HL-60/S4 (cell line): ENCODE measurements at regions not wholly inside any gene's neighbourhood (a gene's known extent, or its start where the extent isn't known, plus 50 kb on each side); places are given as distances from the start of the nearest gene placed in this dataset.

ENCODE experiments used
- in situ Hi-C: fragments of 300-500 bp; cut with MboI; formaldehyde crosslinking; loops from 2 replicates; pipeline ENCODE4 v1.14.3; 2022; ENCODE audit warnings: low sequenced_read_pairs

DNA sequence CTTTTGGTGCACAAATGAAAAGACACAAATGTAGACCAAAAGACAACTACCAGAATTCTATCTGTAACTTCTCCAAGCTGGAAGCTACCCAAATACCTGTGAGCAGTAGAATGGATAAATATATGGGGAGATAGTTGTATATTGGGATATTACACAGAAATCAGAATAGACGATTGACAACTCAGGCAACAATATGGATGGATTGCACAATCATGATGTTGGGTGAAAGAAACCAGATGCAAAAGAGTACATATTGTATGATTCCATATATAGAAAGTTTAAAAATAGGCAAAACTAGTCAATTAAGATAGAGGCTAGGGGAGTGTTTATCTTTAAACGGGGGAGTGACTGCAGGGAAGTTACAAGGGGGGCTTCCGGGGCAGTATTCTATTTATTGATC, 77.5 kb upstream of the NKD1 start:
- in situ Hi-C loops: loop anchor here (10.0 kb wide), 1 partner anchor 64 kb away; no protein-coding TSS in a partner anchor

DNA sequence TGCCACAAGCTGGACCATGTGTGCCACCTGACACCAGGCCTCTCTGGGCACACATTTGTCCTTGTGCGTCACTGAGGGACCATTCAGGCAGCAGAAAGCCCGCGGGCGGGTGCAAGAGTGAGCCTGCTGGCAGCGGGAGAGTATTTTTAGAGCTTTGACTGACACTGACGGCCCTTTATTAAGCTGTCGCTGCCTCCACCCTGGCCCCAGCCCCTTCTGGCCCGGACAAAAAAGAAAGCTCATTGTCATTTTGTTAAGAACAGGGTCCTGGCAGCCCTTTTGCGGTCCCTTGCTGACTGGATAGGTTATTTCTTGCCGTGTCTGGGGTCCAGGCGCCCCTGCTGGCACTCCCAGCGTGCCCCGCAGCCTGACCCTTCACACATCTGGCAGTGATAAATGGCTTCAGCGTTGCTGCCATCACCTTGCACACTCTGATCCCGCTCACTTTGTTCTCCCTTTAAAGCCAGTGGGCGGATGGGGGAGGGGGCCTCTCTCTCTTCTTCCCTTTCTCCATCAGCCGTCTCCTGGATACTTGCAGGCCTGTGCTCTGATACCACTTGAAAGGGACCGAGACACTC, 78.4 kb upstream of the NKD1 start:
- in situ Hi-C loops: loop anchor here (10.0 kb wide), 1 partner anchor 65 kb away; no protein-coding TSS in a partner anchor

DNA sequence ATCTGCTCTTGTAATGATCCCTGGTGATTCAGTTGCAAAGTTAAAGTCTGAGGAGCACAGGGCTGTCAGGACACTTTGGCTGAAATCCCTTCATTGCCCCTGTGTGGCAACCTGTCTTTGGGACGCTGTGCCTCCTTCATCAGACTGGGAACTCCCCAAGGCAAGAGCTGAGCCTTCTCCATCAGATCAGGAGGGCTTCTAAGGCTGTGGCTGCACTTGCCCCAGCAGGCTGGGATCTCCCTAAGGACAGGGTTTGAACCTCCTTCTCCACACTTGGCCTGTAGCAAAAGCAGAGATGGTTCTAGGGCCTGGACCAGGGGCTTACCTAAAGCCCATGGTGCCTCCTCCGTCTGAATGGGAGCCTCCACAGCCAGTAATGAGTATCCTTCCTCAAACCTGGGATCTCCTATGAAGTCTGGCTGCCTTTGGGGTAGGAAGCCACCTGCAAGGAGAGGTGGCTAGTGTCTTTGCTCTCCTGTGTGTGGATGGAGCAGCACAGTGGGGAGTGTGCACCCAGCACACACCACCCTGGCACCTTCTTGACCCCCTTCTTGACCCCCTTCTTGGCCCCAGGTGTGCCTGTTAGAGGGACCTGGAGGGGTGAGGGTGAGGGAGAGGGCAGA, 79.0 kb upstream of the NKD1 start:
- in situ Hi-C loops: no loop called here

DNA sequence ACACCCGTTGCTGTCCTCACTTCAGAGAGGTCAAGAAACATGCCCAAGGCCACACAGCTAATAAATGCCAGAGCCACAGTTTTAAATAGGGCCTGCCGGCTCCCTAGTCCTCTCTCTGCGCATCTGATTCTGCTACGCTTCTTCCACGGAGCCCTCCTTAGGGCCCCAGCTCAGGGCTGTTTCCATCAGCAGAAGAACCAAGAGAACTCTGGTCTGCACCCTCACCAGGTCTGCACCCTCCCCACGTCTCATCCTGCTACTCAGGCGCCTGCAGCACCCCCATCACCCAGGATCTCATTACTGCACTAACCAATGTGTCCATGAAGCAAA, 79.5 kb upstream of the NKD1 start:
- in situ Hi-C loops: no loop called here

DNA sequence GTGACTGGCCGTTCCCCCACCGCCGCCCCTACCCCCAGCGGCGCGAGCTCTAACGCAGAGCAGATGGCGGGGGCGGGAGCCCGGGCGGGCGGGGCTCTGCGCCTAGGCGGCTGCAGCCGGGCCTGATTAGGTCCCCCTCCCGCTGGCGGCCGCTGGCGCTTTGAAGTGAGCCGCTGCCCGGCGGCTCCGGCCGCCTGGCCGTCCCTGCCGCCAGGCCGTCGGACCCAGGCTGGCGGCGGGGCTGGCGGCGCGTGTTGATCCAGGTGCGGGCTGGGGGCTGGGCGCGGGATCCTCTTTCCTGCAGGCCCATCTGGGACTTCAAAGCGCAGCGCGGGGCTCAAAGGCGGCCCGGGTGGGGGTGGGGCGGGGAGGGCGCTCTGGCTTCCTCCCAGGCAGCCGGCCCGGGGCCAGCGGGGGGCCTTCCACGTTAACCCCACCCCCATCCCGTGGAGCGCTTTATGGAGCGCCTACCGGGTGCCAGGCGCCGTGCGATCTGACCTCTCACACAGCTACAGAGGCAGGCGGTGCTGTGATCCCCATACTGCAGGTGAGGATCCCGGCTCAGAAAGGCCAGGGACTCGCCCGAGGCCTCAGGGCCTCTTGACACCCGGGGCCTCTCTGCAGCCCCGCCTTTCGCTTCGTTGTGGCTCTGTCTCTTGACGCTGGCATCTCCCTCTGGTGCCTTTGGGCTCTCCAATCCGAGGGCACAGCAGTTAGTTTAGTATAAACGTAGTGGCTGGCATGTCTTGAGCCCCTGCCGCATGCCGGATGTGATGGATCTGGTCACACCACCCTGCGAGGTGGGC, 80.0 kb upstream of the NKD1 start:
- in situ Hi-C loops: no loop called here

DNA sequence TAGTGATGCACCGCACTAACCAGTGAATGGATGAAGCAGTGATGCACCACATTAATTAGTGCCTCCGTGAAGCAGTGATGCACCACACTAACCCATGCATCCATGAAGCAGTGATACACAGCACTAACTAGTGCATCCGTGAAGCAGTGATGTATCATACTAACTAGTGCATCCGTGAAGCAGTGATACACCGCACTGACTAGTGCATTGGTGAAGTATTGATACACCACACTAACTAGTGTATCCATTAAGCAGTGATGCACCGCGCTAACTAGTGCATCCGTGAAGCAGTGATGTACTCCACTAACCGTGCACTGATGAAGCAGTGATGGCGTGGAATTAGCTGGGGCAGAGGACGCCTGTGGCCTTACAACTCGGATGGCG, 80.6 kb upstream of the NKD1 start:
- in situ Hi-C loops: no loop called here

DNA sequence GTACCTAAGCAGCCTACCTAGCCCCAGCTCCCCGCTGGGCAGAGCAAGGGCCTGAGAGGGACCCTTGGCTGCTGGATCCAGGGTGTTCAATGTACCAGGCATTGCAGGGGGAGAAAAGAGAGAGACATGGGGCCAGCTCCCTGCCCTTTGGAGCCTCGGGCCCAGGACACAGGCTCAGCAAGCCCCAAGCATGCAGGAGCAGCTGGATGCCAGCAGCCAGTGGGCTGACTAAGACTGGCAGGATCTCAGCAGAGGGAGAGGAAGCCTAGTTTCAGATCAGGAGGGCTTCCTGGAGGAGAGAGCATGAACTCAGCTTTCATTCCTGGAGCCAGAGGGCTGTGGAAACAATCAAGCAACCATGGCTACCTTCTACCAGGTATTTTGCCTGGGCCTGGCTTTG, 82.0 kb upstream of the NKD1 start:
- in situ Hi-C loops: no loop called here

DNA sequence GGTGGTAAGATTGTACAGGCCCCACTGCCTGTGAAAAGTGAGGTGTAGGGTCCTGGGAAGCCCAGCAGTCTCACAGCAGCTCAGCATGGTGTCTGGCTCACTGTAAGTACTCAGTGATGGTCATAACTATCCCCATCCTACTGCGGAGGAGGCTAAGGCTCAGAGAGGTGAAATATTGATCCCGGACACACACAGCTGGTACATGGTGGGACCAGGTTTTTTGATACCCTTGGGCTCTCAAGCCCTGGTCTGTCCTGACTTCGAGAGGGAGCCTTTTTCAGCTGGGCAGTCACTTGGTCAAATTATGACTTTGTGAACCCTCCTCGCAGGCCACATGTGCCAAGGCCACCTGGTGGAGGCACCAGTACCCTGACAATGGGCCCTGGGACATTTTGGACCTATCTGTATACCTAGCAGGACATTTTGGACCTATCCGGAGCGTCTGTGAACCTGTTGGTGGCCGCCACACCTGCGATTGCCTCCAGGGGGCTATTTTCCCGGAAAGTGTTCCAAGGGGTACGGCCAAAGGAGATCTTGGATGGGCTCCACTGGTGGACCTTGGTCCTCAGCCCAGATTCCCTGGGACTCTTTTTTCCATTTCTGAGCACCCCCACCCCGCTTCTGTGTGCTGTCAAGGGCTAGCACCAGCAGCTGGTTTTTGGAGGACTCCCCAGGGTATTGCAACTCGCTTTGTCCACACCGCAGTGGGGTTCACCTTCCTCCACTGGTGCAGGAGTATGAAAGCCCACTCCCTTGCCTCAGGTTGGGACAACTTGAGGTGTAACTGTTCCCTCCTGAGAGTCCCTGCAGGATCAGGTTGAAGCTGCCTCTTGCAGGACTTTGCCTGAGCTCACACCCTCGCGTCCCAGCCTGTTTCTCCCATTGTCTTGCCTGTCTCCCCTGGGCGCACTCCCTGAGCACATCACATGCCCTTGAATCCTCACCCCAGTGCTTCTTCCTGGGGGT, 83.6 kb upstream of the NKD1 start:
- in situ Hi-C loops: no loop called here

DNA sequence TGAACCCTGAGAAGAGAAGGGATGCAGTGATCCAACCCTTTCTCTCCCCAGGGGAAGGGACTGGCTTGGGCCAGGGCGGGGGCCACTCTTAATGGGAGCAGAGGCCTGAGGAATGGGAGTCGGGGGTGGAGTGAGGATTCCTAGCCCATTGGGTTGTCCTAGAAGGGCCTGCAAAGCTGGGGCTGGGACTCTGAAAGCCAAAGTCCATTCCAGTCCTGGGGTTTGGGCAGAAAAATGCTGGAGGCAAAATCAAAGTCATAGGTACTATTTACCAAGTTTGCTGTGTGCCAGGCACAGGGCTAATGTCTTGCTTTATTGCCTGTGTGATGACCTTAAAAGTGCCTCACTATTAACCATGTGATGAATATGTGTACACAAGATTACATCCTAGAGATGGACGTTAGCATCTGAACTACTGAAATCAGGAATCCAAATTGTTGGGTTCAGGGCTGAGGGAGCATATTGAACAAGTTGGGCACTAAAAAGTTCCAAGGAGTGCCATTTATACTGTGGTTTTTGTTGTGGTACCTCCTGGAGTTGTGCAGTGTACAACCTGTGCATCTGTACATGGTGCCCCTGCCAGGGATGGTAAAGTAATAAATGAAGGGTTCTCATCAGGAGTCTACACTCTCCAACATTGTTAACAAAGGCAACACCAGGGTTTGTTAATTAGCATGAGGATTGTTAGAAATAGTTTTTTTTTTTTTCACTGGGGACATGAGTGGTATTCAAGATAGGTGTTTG, 84.4 kb upstream of the NKD1 start:
- in situ Hi-C loops: no loop called here

DNA sequence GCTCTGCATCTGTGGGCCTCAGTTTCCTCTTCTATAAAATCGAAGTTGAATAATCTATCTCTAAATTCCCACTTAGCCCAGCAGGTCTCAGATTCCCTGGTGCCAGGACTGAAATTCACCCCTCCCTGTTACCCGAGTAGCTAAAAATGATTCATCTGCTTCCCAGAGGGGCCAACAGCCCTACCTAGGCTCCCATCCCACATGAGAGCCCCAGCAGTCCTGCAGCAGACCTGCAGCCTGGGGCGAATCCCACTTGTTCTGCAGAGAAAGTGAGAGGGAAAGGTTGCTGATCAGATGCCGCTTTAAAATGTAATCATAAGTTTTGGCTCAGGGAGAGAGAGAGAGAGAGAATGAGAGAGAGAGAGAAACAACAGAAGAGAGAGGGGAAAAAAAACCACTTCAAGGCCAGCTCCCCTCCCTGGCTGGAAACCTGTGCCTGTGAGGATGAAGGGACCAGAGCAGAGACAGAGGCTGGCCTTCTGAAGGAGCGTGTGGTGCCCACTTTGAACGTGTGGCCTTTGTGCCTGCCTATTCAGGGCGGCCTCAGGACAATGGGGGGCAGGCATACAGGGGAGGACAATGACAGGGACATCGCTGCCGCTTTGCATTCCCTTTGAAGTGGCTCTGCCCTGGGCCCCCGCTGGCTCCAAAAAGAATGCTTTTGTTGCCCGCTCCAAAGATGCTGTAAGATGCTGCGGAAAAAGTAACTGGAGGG, 85.2 kb upstream of the NKD1 start:
- in situ Hi-C loops: no loop called here

DNA sequence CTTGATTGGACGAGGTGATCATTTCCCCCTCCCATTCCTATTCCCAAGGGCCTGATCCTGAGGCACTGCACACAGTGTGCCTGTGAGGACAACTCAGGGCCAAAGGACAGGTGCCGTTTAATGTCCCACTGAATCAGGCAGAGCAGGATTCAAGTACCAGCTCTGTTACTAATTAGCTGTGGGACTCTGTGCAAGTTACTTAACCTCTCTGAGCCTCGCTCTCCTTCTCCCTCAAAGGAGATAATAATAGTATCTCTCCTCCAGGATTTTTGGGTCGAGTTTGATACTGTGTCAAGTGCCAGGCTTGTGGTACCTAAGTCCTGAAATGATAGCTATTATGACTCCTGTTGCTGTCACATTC, 86.8 kb upstream of the NKD1 start:
- in situ Hi-C loops: no loop called here

DNA sequence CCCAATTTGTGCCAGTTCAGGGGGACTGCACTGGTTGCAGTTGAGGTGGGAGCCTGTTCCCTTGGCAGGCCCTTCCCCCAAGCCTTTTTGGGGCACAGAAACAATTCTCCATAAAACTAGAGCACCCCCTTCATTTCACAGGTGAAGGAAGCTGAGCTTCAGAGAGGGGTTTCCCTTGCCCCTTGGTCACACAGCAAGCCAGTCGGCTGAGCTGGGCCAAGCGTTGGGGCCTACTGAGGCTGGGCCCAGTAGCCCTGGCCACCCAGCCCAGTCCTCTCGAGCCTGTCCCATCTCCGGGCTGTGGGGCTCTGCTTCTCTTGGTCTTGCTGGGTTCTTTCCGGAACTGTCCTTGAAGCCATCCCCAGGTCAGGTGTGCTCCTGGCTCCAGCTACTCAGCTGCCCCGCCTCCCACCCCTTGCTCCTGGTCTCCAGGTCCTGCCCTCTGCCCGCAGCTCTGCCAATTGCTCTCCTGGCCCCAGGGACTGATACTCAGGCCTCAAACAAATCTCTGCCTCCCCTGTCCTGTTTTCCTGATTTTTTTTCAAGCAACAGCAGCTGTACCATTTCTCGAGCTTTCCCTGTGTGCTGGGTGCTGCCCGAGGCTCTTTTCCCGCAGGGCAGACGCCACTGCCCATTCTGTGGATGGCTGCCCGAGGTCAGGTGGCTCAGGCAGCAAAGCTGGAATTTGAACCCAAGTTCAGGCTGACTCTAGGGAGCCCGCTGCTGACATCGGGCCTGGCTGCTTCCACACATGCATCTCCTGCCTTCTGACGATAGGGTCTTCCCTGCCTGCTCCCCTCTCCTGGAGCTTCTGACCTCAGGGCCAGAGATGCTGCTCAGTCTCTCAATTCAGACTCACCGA, 87.4 kb upstream of the NKD1 start:
- in situ Hi-C loops: no loop called here

DNA sequence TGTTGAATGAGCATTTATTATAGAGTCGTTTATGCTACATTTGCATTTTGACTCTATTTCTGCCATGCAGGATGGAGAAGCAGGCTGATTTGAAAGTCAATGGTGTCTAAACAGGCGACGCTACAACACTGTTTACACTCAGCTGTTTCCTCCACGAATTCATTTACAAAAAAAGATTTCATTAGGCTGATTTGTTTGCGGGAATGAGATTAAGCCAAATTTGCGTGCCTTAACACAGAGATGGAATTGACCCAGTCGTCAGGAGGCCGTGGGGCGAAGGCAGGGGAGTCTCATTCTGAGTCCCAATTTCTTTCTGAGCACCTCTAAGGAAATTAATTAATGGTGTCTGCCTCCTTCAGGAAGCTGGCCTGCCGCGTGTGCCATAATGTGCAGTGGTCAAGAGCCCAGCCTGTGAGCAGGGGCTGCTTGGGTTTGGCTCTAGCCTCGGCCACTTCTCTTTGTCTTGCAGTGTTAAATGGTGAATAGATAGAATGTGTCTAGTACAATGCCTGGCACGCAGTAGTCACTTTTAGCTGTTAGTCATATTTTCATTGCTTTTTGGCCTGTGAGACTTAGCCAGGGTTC, 88.6 kb upstream of the NKD1 start:
- in situ Hi-C loops: no loop called here

DNA sequence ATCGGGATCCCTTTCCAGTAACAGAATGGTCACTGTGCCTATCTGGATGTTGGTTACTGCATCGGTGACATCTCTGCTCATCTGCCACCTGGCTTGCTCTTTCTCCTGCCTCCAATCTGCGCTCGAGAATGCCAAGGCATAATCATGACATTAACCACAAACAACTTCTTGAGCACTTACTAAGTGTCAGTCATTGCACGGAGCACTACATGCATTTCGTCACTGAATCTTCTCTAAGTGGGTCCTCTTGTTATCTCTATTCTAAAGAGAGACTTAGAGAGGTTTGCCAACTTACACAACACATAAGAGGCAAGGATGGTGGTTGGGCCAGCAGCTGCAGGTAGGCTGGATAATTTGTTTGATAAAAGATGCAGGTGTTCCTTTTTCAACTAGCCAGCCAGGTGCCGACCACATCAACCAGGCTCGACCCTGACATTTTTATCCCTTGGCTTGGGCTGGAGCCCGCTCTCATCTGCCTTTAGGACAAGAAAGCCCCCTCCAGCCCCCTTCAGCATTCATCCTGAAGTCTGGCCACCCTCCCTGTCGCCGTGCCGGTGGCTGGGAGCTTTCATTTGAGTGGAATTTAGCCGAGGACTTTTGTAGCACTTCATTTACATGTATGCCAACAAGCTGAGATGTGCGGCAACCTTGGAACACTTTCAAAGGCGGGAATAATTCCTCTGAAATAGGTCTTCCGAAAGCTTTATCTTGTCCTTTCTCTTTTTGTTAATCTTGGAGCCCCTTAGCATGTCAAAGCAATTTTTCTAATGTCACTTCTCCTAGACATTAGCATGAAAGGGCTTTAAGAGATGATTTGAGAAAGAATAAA, 89.3 kb upstream of the NKD1 start:
- in situ Hi-C loops: no loop called here

DNA sequence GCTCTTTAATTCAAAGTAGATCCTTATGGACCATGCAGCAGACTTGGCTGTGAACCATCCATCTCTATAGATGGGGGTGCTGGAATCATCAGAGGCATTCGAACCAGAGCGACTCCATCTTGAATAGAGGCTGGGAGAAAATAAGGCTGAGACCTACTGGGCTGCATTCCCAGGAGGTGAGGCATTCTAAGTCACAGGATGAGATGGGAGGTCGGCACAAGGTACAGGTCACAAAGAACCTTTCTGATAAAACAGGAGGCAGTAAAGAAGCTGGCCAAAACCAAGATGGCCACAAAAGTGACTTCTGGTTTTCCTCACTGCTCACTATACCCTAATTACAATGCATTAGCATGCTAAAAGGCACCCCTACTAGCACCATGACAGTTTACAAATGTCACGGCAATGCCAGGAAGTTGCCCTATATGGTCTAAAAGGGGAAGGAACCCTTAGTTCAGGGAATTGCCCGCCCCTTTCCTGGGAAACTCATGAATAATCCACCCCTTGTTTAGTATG, 89.2 kb upstream of the BRD7 start:
- in situ Hi-C loops: no loop called here

DNA sequence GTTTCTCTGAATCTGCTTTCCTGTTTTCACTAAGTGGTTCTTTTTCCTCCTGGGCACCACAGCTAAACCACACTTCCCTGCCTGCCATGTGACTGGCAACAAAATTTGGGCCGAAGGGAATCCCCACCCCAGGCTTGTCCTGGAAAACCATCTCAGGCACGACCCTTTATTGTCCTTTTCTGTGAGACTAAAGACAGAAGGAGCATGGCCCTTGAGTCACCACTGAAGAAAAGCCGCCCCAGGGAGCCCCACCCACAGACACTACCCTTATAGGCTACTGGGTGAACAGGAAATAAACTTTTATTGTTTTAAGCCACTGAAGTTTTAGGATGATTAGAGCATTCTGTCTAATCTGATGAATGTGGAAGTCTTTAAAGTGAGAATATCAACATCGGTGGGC, 88.6 kb upstream of the BRD7 start:
- in situ Hi-C loops: no loop called here

DNA sequence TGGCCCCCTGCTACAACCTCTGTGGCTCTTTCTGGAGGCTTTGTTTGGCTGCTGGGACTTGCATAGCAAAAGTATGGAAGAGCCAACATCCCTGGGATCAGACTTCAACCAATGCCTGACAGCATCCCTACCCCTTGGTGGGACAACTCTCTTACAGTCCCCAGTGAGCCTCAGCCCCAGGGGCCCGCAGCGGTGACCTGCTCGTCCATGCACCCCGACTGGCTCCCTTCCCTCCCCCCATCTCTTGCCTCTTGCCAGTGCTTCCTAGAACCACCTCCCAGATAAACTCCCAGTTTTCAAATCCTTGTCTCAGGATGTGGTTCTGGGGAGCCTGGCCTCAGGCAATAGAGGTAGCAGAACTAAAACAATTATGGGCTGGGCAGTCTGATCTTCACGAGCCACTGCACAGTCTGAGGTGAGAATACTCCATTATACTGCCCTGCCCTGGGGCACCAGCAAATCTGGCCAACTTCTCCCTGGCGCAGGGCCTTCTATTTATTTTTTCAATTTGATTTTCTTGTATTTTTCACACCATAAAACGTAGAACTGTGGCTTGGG, 86.6 kb upstream of the BRD7 start:
- in situ Hi-C loops: no loop called here
